ENCODE measurements at regions not wholly inside any gene's neighbourhood (a gene's known extent, or its start where the extent isn't known, plus 50 kb on each side); places are given as distances from the start of the nearest gene placed in this dataset.

GRCh38 chr17:62321451-62321850, 58.9 kb upstream of the EFCAB3 start (continued):
- TF ChIP-seq ATF6 (CRISPR knock-in tag; IDR thresholded peaks at IDR 0.05) (no peak), FOXP4 (CRISPR knock-in tag; IDR thresholded peaks at IDR 0.05) (no peak), IRF1 (CRISPR knock-in tag; IDR thresholded peaks at IDR 0.05) (no peak), AFF4 (CRISPR knock-in tag; IDR thresholded peaks at IDR 0.05; ENCODE audit: borderline replicate concordance) (no peak), MLX (CRISPR knock-in tag; IDR thresholded peaks at IDR 0.05) (no peak), GRHL2 (CRISPR knock-in tag; IDR thresholded peaks at IDR 0.05; ENCODE audit: insufficient replicate concordance, severe bottlenecking) (no peak), SP1 (CRISPR knock-in tag; conservative IDR thresholded peaks at IDR 0.05) (no peak)

- ATAC-seq, result no peak
- no peaks in the 10 kb centered on the region for H3K36me3 Mint-ChIP-seq
- DNase-seq (ENCODE audit: low spot score), result no peak
- H3K27me3 Mint-ChIP-seq (ENCODE audit: low read depth), result peaks cover 6% of the 10 kb centered on the region
- ChIA-PET CTCF (no interaction called here), POLR2A (no interaction called here)
- H3K4me1 Mint-ChIP-seq, result no peaks in the 10 kb centered on the region
- H3K27ac Mint-ChIP-seq, result no peak overlapping the region
- H3K9me3 Mint-ChIP-seq, result peaks cover 5% of the 10 kb centered on the region; the same call in 1 of the 2 replicates
- TF ChIP-seq ZNF671 (CRISPR knock-in tag; IDR thresholded peaks at IDR 0.05), result no peak
- H3K4me3 Mint-ChIP-seq, result no peak overlapping the region
These were observed 60.5 kb upstream of the EFCAB3 start for GRCh38 chr17:62319846-62320245.

- Mint-ChIP-seq H3K27me3 (ENCODE audit: low read depth) (no peaks in the 10 kb centered on the region; the same call in 1 of the 2 replicates), H3K4me3 (no peak overlapping the region), H3K36me3 (no peaks in the 10 kb centered on the region), H3K27ac (no peak overlapping the region), H3K9me3 (no peaks in the 10 kb centered on the region), H3K4me1 (no peaks in the 10 kb centered on the region)
- DNase-seq (ENCODE audit: low spot score), result no peak
- ChIA-PET POLR2A (no interaction called here), CTCF (no interaction called here)
- ATAC-seq, result no peak
- TF ChIP-seq ZNF671 (CRISPR knock-in tag; IDR thresholded peaks at IDR 0.05), result no peak
- no peak for TF ChIP-seq ZNF121 (CRISPR knock-in tag; IDR thresholded peaks at IDR 0.05)
- no peak for TF ChIP-seq CTCF (IDR thresholded peaks at IDR 0.05)
- no peak for TF ChIP-seq MXD4 (CRISPR knock-in tag; IDR thresholded peaks at IDR 0.05; ENCODE audit: borderline replicate concordance)
- no peak for TF ChIP-seq CDX4 (CRISPR knock-in tag; IDR thresholded peaks at IDR 0.05; ENCODE audit: borderline replicate concordance)
- no peak for TF ChIP-seq NFYB (CRISPR knock-in tag; conservative IDR thresholded peaks at IDR 0.05; ENCODE audit: low read depth)
- TF ChIP-seq ZBTB43 (CRISPR knock-in tag; IDR thresholded peaks at IDR 0.05), result no peak
- TF ChIP-seq E2F1 (CRISPR knock-in tag; IDR thresholded peaks at IDR 0.05), result no peak
- TF ChIP-seq EMX1 (CRISPR knock-in tag; IDR thresholded peaks at IDR 0.05), result no peak
- no peak for TF ChIP-seq TEAD4 (CRISPR knock-in tag; IDR thresholded peaks at IDR 0.05)
- TF ChIP-seq ERG (CRISPR knock-in tag; IDR thresholded peaks at IDR 0.05), result no peak
These were observed 71.0 kb upstream of the EFCAB3 start for GRCh38 chr17:62309396-62309795.

All from WTC11 (cell line).